ENCODE measurements at regions not wholly inside any gene's neighbourhood (a gene's known extent, or its start where the extent isn't known, plus 50 kb on each side); places are given as distances from the start of the nearest gene placed in this dataset.
A peak's percentile ranks its signal among the peaks of the same experiment; 100 is the strongest.

DNA sequence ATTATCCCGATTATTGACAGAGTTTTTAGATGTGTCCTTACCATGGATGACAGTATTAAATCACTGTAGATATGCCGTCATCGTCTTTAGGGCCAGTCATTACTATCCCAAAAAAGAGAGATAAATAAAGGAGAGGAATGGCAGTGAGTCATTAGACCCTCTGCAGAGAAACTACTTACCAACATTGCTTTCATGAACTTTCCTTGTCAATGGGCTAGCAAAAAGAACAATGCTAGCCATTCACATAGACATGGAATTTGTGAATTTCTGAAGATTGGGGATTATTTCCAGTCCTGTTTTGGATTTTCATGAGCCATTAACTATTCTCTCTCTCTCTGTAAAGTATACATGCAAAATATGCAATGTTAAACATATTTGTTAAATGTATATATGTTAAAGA, 319.4 kb upstream of the FANCL start:
- no peak for DNase-seq

DNA sequence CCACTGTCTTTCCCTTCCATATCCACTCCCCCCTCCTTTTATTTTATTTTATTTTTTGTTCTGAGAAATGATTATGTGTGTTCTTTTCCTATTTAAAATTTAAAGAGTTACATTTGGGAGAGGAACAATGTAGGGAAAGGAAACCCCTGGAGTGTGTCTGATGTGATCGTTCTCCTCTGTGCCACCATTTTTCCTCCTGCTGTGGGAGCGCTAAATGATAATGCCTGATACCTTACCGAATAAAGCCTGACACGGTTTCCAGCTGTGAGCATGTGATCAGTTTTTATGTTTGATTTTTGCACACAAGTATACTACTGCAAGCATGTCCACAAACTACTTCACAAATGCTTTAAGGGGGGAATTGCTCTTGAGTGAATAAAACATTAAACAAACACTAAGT, 317.8 kb upstream of the FANCL start:
- no peak for DNase-seq

GRCh38 chr2:58557176-58557575, 316.1 kb upstream of the FANCL start:
- DNase-seq: no peak

- DNase-seq: no peak
These were observed 312.8 kb upstream of the FANCL start for GRCh38 chr2:58553937-58554336.

- DNase-seq: no peak
These were observed 312.4 kb upstream of the FANCL start for GRCh38 chr2:58553522-58553921.

DNA sequence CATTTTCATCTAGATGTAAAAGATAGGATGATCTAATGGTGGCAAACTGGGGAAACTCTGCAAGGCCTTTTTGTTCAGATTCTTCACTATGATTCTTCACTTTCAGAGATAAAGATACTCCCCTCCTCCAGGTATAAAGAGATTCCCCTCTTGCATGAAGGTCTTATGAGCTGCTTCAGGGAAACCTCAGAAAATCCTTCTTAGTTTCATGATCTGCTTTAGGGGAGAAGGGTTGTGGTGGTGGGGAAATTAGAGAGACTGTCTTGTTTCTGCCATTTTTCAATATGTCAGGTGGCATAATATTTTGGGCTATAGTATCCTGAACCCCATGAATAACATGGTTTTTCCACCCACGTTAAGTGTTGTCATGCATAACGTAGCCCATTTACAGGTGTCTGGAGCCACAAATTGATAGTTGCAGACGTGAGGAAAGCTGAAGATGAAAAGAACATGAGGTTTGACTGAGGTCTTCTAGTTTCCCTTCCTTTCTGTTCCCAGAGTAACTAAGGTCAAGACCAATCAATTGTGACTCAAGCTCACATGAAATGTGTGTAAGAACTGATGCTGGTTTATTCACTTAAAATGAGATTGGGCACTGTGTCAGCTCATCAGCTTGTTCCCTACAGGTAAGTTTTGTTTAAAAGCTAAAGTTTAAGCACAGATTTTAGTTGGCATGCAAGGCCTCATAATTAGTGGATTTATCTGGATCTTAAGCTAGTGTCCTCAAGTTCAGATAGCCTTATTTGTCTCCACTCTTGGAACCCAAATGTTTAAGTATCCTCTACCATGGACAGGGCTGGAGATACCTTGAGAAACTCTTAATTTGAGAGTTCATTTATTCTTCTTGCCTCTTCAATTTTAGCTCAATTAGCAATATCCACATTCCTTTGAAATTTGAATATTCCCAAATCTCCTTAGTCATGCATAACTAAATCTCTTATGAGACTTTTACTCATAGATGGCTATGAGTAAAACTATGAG, 304.5 kb upstream of the FANCL start:
- no peak for DNase-seq

DNA sequence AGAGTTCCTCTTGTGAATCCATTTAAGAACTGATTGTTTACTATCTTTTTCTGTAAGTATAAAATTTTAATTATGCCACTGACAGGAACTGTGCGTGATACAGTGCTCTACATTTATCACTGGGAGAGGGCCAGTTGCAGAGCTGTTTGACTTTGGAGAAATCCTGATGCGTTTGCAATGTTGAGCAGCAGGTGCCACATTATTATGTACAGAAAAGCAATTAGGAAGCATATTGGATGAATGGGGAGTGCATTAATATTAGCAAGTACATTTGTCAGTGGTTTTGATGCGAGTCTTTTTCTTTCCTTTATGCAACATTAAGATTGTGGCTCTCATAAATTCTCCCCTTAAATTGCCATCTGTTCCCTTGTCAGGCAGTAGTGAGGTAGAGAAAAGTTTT, 302.3 kb upstream of the FANCL start:
- DNase-seq: no peak

- no peak for DNase-seq
These were observed 300.4 kb upstream of the FANCL start for GRCh38 chr2:58541511-58541910.

DNA sequence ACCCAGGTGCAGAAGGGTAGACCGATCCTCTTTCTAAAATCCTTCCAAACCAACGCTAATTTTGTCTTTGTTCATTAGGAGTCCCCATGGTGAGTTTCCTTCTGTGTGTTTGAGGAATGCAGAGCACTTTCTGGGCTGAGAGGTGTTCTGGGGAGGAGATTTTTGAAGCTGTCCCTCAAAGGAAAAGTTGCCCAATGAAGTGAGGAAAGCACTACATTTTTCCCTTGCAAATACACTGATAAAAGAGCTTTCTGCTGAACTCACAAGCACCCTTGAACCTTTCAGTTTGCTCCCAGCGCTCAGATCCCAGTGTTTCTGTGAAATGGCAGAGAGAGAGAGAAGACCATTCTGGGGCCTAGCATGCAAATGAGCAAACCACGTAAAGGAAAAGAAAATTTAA, 299.6 kb upstream of the FANCL start:
- no peak for DNase-seq

DNA sequence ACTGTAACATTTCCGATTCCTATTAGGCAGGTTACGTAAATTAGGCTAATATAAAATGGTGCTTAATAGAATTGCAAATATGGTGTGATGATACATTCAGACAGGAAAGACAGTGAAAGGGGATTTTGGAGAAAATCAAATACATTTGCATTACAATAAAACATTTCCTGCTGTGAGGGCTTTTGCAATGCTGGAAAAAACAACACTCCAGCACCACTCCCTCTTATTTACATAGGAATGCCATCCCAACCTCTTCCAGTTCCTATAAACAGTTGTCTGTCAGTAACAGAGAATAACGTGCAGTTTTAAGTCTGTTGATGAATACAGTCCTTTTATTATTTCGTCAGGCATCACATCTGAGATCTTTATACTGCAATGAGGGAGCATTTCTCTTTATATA, 298.8 kb upstream of the FANCL start:
- DNase-seq: no peak

DNA sequence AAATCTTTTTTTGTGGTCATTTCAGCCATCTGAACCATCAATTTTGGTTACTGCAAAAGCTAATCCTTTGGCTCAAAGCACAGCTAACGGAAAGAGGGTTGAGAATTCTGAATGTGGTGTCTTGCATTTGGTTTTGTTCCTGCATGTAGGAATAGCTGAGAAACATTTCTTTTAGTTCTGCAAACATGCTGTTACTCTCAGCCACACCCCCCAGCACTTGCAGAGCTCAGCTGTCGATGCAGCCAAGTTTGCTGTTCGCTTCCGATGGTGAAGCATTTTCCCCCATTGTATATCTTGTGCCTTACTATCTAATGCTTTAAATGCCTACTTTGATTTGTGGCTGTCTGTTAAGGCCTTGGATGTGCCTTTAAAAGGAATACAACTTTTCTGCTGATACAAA, 294.9 kb upstream of the FANCL start:
- no peak for DNase-seq

GRCh38 chr2:58535182-58535581, 294.1 kb upstream of the FANCL start:
- DNase-seq: no peak

DNA sequence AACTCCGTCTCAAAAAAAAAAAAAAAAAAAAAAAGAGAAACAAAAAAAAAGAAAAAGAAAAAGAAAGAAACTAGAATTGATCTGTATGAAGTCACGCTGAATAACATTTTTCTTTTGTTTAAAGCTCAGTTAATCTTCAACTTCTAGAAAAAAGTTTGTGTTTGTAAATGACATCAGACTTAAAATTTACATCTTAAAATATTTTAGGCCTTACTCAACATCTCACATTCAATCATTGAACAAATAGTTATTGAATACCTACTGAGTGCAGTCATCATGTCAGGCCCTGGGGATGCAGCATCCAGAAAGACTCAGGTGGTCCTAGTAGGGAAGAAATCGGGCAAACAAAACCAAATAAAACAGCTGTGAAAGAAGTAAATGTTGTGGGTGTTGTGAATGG, 292.3 kb upstream of the FANCL start:
- no peak for DNase-seq

- DNase-seq: no peak
These were observed 291.5 kb upstream of the FANCL start for GRCh38 chr2:58532641-58533040.

GRCh38 chr2:58527647-58528046, 286.5 kb upstream of the FANCL start:
- no peak for DNase-seq

GRCh38 chr2:58521803-58522554, 280.9 kb upstream of the FANCL start:
- DNase-seq: no peak

DNA sequence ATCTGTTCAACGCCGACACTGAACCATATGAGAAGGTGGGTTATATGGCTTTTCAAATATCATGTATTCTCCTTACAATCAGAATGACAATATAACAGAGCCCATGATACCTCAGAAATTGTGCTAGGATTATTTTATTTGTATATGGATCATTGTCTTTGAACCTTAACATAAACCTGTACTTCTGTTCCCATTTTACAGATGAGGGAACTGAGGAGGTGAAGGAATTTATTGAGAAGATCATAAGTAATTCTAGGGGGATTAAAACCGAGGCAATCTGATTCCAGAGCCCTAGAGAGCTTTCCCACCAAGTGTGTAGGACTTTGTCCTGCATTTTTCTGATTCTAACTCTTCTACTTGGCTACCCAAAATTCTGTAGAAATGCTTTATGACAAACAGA, 279.8 kb upstream of the FANCL start:
- DNase-seq: no peak

GRCh38 chr2:58517881-58518280, 276.8 kb upstream of the FANCL start:
- DNase-seq: no peak

- DNase-seq: no peak
These were observed 275.6 kb upstream of the FANCL start for GRCh38 chr2:58516695-58517094.

DNA sequence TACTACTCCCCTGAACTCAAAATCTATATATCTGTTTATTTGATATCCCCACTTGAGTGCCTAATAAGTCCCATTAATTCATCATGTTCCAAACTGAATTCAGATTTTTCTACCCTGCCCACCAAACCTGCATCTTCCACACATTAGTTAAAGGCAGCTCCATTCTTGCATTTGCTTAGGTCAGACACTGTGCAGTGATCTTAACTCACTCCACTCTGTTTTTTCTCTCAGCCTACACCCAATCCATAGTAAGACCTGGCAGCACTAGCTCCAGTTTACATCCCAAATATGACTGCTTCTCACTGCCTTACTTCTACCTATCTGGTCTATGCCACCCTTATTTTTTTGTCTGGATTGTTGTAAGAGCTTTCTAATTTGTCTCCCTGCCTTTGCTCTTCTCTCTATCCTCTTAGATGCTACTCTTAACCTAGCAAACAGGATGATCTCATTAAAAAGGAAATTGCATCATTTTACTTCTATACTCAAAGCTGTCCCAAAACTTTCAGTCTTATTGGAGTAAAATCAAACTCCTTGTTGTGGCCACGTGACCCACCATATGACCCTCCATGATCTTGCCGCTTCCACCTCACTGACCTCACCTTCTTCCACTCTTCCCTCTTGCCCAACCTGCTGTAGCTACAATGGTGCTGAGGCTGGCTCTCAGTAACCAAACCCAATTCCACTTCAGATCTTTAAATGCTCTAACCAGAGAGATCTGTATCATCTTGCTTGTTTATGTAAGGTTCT, 274.9 kb upstream of the FANCL start:
- peak; percentile 1 for DNase-seq

DNA sequence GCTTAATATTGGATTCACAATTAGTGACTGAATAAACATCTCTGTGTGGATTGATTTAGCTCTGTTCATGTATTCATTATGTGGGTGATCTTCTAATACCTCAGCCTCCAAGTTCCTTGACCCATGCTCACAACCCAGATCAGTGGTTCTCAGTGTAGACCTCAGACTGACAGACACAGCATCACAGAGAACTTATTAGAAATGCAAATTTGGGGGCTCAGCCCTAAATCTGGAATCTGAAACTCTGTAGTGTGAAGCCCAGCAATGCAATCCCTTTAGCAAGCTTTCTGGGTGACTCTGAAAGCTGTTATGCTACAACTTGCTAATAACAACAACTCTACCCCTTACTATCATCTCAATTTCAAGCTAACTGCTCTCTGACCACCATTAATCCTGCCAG, 273.1 kb upstream of the FANCL start:
- no peak for DNase-seq

DNA sequence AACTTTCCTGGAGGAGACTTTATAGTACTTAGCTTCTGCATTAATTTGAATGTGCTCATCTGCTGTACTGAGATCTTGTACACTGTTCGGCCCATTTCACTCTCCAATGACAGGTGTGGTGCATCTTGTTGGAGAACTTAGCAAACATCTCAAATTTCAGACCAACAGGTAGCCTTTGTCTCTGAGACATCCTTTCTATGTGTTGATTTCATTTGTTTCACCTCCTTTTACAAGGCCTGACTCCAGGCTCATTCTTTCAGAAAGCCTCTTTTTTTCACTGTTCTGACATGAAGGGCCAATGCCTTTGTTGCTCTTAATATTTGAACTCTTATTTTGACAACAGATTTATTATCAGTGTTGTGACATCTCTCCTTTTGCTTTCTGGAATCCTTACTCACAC, 271.8 kb upstream of the FANCL start:
- DNase-seq: no peak

DNA sequence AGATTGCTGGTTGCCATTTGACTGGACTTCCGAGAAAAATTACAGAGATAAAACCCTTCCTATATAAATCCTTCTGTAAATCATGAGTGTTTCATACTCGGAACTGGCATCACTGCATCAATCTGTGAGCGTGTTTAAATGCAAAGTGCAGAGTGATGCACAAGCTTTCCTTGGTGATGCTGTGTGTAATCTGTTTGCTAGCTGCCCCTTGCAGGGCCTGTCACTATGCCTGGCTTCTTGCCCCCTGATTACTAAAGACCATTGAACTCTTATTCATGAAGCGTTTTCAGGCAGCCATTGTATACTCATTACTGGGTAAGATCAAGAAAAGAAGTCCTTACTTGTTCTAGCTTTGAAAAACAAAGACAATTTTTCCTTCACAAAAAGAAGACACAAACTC, 266.9 kb upstream of the FANCL start:
- no peak for DNase-seq

GRCh38 chr2:58503918-58504317, 262.8 kb upstream of the FANCL start:
- no peak for DNase-seq

Data from stimulated activated CD4-positive, alpha-beta T cell treated with anti-CD3 and anti-CD28 coated beads, Interleukin-1b, Interleukin-23, amount 100 ng/mL, for 48 hours (primary cell).